Heart left ventricle (tissue), 16 donors: ENCODE measurements at regions not wholly inside any gene's neighbourhood (a gene's known extent, or its start where the extent isn't known, plus 50 kb on each side); places are given as distances from the start of the nearest gene placed in this dataset.

Experiments
- ATAC-seq, 4 donors: fragments of 200-7000 bp; cut with Tn5 transposase; one replicate each; pipeline ENCODE4 v1.9.1; 2020 to 2022; ENCODE audit warnings: moderate library complexity in 4 of 4, mild to moderate bottlenecking in 3 of 4, moderate number of reproducible peaks in 1 of 4
- DNase-seq, 5 donors: peaks; one replicate each; pipeline ENCODE4 v3.0.0-alpha.2; 2020
- H3K27ac ChIP-seq, 12 donors: fragments of 200-600 bp; sonication (generic) in 4 of 12; one replicate each; pipeline versions ENCODE4 v1.5.0 to v1.8.0; 2016 to 2022; ENCODE audit warnings: mild to moderate bottlenecking in 2 of 12
- H3K27me3 ChIP-seq, 9 donors: fragments of 200-600 bp; sonication (generic) in 2 of 9; one replicate each; pipeline versions ENCODE4 v1.5.1 to v1.8.0; 2016 to 2022; ENCODE audit warnings: mild to moderate bottlenecking in 3 of 9
- H3K36me3 ChIP-seq, 9 donors: fragments of 200-600 bp; sonication (generic) in 2 of 9; one replicate each; pipeline versions ENCODE4 v1.5.0 to v1.8.0; 2018 to 2022; ENCODE audit warnings: mild to moderate bottlenecking in 2 of 9
- H3K4me1 ChIP-seq, 12 donors: fragments of 200-600 bp; sonication (generic) in 4 of 12; one replicate each; pipeline versions ENCODE4 v1.5.0 to v1.8.0; 2016 to 2022; ENCODE audit warnings: mild to moderate bottlenecking in 3 of 12
- H3K4me3 ChIP-seq, 12 donors: fragments of 200-600 bp; sonication (generic) in 4 of 12; one replicate each; pipeline versions ENCODE4 v1.5.0 to v1.8.0; 2017 to 2022; ENCODE audit warnings: mild to moderate bottlenecking in 9 of 12, moderate library complexity in 4 of 12
- H3K9me3 ChIP-seq, 12 donors: fragments of 200-600 bp; sonication (generic) in 4 of 12; one replicate each; pipeline versions ENCODE4 v1.5.0 to v1.8.0; 2016 to 2022; ENCODE audit warnings: mild to moderate bottlenecking in 1 of 12
- POLR2A ChIP-seq, 2 donors: fragments of 450-650 bp; IDR thresholded peaks; one replicate each; pipeline ENCODE4 v1.6.1; 2017; ENCODE audit warnings: antibody characterized with exemption in 2 of 2, mild to moderate bottlenecking in 2 of 2, moderate library complexity in 2 of 2
- WGBS, 4 donors: extraction: QIAGEN DNeasy Blood & Tissue Kit in 2 of 4; methylation state at CpG; one replicate each; pipeline versions ENCODE4 v1.1.5 to v1.1.7; 2013 to 2018; 5-methylcytosine and 5-hydroxymethylcytosine counted together
- intact Hi-C, 10 donors: fragments of 100-400 bp; cut with DNase I; formaldehyde crosslinking; loops; one replicate each; pipeline versions ENCODE4 v1.11.1 to v1.14.2; 2022
- TF ChIP-seq, protein P1 (sequence below), 12 donors: fragments of 200-600 bp; sonication (generic) in 4 of 12; IDR thresholded peaks; one replicate each; pipeline versions ENCODE4 v1.5.0 to v1.8.0; 2018 to 2022; ENCODE audit warnings: antibody characterized with exemption in 12 of 12, mild to moderate bottlenecking in 5 of 12
- donor health status: ischemic (EF 13 %, LVEDD 7.1; RV severe dilation, severe dysfunction).
- donor health status: healthy with polysubstance abuse.
- donor health status: DM: no; HTN: yes; CAD: no.
- donor health status: DM: no; HTN: no; CAD: no.
- donor health status: ischemic (EF 25% LVEDD 6.9; RV normal size, moderate dysfunction).
- donor health status: ischemic (EF 25% LVEDD 5.7; RV mildly dilated, moderate dysfunction).
- donor health status: healthy.
- donor health status: DM: yes; HTN: yes; CAD: no.
- donor health status: ischemic (EF 35%, LVEDD 5.7; RV mildly dilated, moderate dysfunction).
- donor health status: nonischemic (EF 11% LVEDD 7.7; RV severe dilation, severe dysfunction).
- donor health status: DM: yes; HTN: yes; CAD: no.
- donor health status: PGD.
- donor health status: ischemic (EF 29% LVEDD 5.4; RV normal size, mild dysfunction).
- donor health status: nonischemic (EF 23%, LVEDD 6.1; RV moderate dilation, normal function).

DNA sequence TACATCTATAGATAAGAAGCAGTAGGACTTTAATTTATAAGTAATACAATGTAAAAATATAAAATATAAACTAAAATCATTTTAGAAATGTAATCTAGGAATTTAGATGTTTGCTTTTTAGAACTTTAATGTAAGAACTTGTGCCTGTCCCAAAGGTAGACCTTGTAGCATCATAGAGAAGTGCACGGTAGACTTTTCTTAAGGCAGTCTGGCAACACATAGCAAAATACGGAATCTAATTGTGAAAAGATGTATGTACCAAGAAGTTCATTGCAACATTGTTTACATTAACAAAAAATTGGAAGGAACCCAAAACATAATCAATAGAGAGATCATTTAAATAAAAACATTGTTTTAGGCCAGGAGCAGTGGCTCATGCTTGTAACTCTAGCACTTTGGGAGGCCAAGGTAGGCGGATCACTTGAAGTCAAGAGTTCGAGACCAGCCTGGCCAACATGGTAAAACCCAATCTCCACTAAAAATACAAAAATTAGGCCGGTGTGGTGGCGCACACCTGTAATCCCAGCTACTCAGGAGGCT, 84.6 kb upstream of the SMIM15 start:
- H3K36me3 ChIP-seq = no peaks in the 10 kb centered on the region

DNA sequence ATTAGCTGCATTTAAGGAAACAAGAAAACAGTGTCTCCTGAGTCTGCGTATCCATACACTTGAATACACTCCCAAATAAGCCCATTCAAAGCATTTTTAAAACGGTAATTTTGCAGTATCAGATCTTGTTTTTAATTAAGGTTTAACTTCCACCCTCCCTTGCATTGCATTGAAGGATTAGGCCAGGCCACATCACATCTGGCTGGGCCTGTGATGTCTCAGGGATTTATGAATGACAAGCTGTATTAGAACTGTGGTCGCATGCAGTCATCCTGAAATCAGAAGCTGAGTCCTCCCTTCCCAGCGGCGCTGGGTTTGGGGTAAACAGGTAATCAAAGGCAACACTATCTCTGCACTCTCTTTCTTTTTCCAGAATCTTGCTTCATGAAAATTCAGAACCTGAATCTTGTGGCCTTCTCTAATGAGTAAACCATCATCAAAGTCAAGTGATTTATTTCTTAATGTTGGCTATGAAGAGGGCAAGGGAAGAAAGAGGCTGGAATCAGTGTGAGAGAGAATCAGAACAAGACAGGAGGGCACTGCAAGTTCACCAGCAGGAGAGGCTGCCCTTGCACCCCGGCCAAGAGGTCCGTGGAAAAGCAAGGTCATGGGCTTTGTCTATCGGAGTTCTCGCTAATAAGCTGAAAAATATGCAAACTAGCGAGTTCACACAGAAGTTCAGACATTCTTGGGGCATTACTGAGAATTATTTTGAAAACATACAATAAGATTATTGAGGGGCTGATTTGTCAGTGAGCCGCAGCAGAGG, 80.0 kb upstream of the ZSWIM6 start:
- no peak for TF ChIP-seq POLR2A (IDR thresholded peaks at IDR 0.05)
- TF ChIP-seq, protein P1, sequence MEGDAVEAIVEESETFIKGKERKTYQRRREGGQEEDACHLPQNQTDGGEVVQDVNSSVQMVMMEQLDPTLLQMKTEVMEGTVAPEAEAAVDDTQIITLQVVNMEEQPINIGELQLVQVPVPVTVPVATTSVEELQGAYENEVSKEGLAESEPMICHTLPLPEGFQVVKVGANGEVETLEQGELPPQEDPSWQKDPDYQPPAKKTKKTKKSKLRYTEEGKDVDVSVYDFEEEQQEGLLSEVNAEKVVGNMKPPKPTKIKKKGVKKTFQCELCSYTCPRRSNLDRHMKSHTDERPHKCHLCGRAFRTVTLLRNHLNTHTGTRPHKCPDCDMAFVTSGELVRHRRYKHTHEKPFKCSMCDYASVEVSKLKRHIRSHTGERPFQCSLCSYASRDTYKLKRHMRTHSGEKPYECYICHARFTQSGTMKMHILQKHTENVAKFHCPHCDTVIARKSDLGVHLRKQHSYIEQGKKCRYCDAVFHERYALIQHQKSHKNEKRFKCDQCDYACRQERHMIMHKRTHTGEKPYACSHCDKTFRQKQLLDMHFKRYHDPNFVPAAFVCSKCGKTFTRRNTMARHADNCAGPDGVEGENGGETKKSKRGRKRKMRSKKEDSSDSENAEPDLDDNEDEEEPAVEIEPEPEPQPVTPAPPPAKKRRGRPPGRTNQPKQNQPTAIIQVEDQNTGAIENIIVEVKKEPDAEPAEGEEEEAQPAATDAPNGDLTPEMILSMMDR (IDR thresholded peaks at IDR 0.05) = no peak
- peaks cover 0 to 6% (median 0%) of the 10 kb centered on the region in 12 donors for H3K4me1 ChIP-seq
- ATAC-seq (no peak), DNase-seq (no peak)
- intact Hi-C loops = no loop called here
- H3K4me3 ChIP-seq = no peak overlapping the region
- H3K36me3 ChIP-seq = no peaks in the 10 kb centered on the region
- no peaks in the 10 kb centered on the region for H3K27me3 ChIP-seq
- WGBS, 4 donors = 83 to 84% (median 84%) methylated on average over 11 of the region's 11 CpGs
- H3K9me3 ChIP-seq = peaks cover 0 to 14% (median 3%) of the 10 kb centered on the region in 12 donors
- no peak overlapping the region for H3K27ac ChIP-seq

More for the DNA sequence above, 84.6 kb upstream of the SMIM15 start:
- ATAC-seq (no peak), DNase-seq (no peak)
- peaks cover 0 to 9% (median 0%) of the 10 kb centered on the region in 12 donors for H3K4me1 ChIP-seq
- 95 to 96% (median 95%) methylated on average over 6 of the region's 6 CpGs for WGBS, 4 donors
- no peak overlapping the region for H3K4me3 ChIP-seq
- H3K9me3 ChIP-seq = peaks cover 0 to 14% (median 3%) of the 10 kb centered on the region in 12 donors
- H3K27me3 ChIP-seq = no peaks in the 10 kb centered on the region
- TF ChIP-seq, protein P1 (IDR thresholded peaks at IDR 0.05) = no peak
- TF ChIP-seq POLR2A (IDR thresholded peaks at IDR 0.05) = no peak
- H3K27ac ChIP-seq = no peak overlapping the region
- intact Hi-C loops = no loop called here

DNA sequence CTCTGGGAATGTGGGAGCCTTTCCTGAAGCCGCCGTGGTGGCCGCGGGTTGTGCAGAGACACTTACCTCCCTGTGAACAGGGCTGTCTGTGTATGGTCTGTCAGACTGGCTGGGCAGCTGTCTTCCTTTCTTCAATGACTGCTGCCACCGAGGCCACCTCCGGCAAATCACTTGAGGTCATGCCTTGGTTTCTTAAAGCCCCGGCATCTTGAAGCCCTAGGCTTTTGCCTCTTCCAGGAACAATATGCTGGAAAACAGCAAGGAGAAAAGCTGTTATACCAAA, 79.5 kb upstream of the ZSWIM6 start:
- no peak for ATAC-seq
- Histone ChIP-seq H3K4me3 (no peak overlapping the region), H3K36me3 (no peaks in the 10 kb centered on the region), H3K27me3 (no peaks in the 10 kb centered on the region), H3K4me1 (peaks cover 0 to 6% (median 0%) of the 10 kb centered on the region in 12 donors), H3K9me3 (peaks cover 0 to 14% (median 3%) of the 10 kb centered on the region in 12 donors), H3K27ac (no peak overlapping the region)
- WGBS, 4 donors = 65 to 76% (median 71%) methylated on average over 7 of the region's 7 CpGs
- no peak for TF ChIP-seq POLR2A (IDR thresholded peaks at IDR 0.05)
- TF ChIP-seq, protein P1 (IDR thresholded peaks at IDR 0.05) = no peak
- intact Hi-C loops = no loop called here
- no peak for DNase-seq

DNA sequence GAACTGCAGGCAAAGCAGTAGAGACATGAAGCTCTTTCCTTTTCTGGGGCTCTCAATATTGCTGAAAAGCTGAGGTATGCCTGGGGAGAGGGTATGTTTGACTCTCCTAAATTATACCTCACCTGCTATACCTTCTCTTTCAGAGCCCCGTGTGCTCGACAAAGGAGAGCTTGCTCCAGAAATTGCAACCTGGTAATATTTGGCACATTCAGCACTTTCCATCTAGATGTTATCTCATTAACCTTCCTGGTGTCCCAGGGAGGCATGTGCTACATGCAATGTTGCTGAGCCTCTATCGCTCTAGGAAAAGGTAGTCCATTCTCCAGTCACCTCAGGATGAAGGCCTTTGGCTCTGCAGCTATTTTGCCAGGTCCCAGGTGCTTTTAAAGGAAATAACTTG, 78.5 kb upstream of the ZSWIM6 start:
- Histone ChIP-seq H3K9me3 (peaks cover 0 to 12% (median 3%) of the 10 kb centered on the region in 12 donors), H3K4me3 (no peak overlapping the region), H3K4me1 (peaks cover 0 to 6% (median 0%) of the 10 kb centered on the region in 12 donors), H3K27ac (no peak overlapping the region), H3K27me3 (no peaks in the 10 kb centered on the region), H3K36me3 (no peaks in the 10 kb centered on the region)
- intact Hi-C loops = no loop called here
- no peak for ATAC-seq
- no peak for DNase-seq
- WGBS, 4 donors = 33 to 68% (median 55%) methylated on average over 3 of the region's 3 CpGs
- TF ChIP-seq POLR2A (IDR thresholded peaks at IDR 0.05) = no peak
- TF ChIP-seq, protein P1 (IDR thresholded peaks at IDR 0.05) = no peak
